Activated T-cell treated with anti-CD3 and anti-CD28 coated beads, Interleukin-2, amount 50 U/mL, for 48 hours (primary cell): ENCODE measurements at regions not wholly inside any gene's neighbourhood (a gene's known extent, or its start where the extent isn't known, plus 50 kb on each side); places are given as distances from the start of the nearest gene placed in this dataset.

Source experiments
- DNase-seq, 2 experiments: peaks; one replicate each; pipeline ENCODE4 v3.0.0-alpha.2; 2020

- DNase-seq = no peak
Measured at GRCh38 chr1:239840790-239841189, 250.9 kb upstream of the FMN2 start.

- DNase-seq = no peak
Measured at GRCh38 chr1:239841631-239842030, 250.1 kb upstream of the FMN2 start.

- DNase-seq = no peak
Measured at GRCh38 chr1:239843541-239843940, 248.1 kb upstream of the FMN2 start.

- no peak for DNase-seq
Measured at GRCh38 chr1:239844833-239845232, 246.8 kb upstream of the FMN2 start.

GRCh38 chr1:239854922-239855321 is 236.8 kb upstream of the FMN2 start:
- no peak for DNase-seq

GRCh38 chr1:239856067-239856466 is 235.6 kb upstream of the FMN2 start:
- DNase-seq = no peak

GRCh38 chr1:239856924-239857323 is 234.8 kb upstream of the FMN2 start:
- DNase-seq = no peak

GRCh38 chr1:239858057-239858456 is 233.6 kb upstream of the FMN2 start:
- DNase-seq = no peak

GRCh38 chr1:239858529-239858928 is 233.2 kb upstream of the FMN2 start:
- DNase-seq = no peak

GRCh38 chr1:239861985-239862384 is 229.7 kb upstream of the FMN2 start:
- no peak for DNase-seq

GRCh38 chr1:239868058-239868832 is 223.4 kb upstream of the FMN2 start:
- no peak for DNase-seq

GRCh38 chr1:239870194-239870593 is 221.5 kb upstream of the FMN2 start:
- DNase-seq = no peak

- no peak for DNase-seq
Measured at GRCh38 chr1:239872626-239873025, 219.1 kb upstream of the FMN2 start.

GRCh38 chr1:239874831-239875230 is 216.9 kb upstream of the FMN2 start:
- no peak for DNase-seq

GRCh38 chr1:239879321-239880170 is 212.1 kb upstream of the FMN2 start:
- no peak for DNase-seq

GRCh38 chr1:239882967-239883366 is 208.7 kb upstream of the FMN2 start:
- no peak for DNase-seq

- no peak for DNase-seq
Measured at GRCh38 chr1:239884796-239885195, 206.9 kb upstream of the FMN2 start.

GRCh38 chr1:239886266-239886665 is 205.4 kb upstream of the FMN2 start:
- no peak for DNase-seq

- no peak for DNase-seq
Measured at GRCh38 chr1:239888639-239889038, 203.0 kb upstream of the FMN2 start.

- no peak for DNase-seq
Measured at GRCh38 chr1:239891621-239892358, 199.9 kb upstream of the FMN2 start.

GRCh38 chr1:239892602-239893001 is 199.1 kb upstream of the FMN2 start:
- no peak for DNase-seq

- DNase-seq = no peak
Measured at GRCh38 chr1:239893127-239893731, 198.5 kb upstream of the FMN2 start.

- DNase-seq = no peak
Measured at GRCh38 chr1:239896569-239896968, 195.1 kb upstream of the FMN2 start.
